ENCODE measurements at regions not wholly inside any gene's neighbourhood (a gene's known extent, or its start where the extent isn't known, plus 50 kb on each side); places are given as distances from the start of the nearest gene placed in this dataset.

DNA sequence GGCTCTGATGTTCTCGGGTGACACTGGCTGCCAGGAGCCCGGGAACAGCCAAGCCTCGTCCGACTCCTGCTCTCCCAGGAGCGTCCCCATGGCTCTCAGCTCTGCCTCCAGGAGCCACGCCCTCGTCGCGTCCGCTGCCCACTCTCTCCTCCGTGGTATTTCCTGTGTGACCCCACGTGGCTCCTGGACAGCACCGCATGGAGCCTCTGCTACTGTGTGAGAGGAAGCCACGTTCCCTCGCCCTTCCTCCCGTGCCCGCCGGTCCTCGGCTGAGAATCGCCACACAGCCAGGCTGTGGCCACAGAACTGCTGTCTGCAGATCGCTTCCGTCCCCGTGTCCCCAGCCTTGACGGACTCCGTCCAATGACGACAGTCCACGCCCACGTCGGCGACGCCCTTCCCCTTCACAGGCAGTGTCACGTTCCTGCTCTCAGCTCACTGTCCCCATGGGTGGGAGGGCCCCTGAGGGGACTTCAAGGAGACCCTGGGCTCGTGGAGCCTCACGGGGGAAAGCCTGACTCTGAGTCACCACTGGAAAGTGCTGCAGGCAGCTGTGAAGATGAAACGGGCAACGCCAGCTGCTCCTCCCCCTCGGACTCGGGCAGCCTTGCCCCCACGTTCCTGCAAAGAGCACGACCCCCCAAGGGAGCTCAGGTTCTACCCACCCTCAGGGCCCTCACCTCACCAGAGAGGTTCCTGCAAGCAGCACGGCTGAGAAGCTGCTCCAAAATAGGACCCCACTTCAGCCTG, 458.5 kb downstream of the BRD1 start (continued):
- peak; percentile 76 for TF ChIP-seq GLIS1 (tag by site-specific recombination; IDR thresholded peaks at IDR 0.05)
- peak; percentile 56 for TF ChIP-seq SP7 (tag by site-specific recombination; IDR thresholded peaks at IDR 0.05)
- TF ChIP-seq YY2 (tag by site-specific recombination; IDR thresholded peaks at IDR 0.05), result no peak
- TF ChIP-seq ZNF341 (tag by site-specific recombination; IDR thresholded peaks at IDR 0.05; ENCODE audit: low read depth), result peak; percentile 87
- TF ChIP-seq ZNF623 (tag by site-specific recombination; IDR thresholded peaks at IDR 0.05), result no peak
- TF ChIP-seq, protein P1, sequence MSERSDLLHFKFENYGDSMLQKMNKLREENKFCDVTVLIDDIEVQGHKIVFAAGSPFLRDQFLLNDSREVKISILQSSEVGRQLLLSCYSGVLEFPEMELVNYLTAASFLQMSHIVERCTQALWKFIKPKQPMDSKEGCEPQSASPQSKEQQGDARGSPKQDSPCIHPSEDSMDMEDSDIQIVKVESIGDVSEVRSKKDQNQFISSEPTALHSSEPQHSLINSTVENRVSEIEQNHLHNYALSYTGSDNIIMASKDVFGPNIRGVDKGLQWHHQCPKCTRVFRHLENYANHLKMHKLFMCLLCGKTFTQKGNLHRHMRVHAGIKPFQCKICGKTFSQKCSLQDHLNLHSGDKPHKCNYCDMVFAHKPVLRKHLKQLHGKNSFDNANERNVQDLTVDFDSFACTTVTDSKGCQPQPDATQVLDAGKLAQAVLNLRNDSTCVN (tag by site-specific recombination; optimal IDR thresholded peaks at IDR 0.05), result peak; percentile 50
- TF ChIP-seq, protein P2, sequence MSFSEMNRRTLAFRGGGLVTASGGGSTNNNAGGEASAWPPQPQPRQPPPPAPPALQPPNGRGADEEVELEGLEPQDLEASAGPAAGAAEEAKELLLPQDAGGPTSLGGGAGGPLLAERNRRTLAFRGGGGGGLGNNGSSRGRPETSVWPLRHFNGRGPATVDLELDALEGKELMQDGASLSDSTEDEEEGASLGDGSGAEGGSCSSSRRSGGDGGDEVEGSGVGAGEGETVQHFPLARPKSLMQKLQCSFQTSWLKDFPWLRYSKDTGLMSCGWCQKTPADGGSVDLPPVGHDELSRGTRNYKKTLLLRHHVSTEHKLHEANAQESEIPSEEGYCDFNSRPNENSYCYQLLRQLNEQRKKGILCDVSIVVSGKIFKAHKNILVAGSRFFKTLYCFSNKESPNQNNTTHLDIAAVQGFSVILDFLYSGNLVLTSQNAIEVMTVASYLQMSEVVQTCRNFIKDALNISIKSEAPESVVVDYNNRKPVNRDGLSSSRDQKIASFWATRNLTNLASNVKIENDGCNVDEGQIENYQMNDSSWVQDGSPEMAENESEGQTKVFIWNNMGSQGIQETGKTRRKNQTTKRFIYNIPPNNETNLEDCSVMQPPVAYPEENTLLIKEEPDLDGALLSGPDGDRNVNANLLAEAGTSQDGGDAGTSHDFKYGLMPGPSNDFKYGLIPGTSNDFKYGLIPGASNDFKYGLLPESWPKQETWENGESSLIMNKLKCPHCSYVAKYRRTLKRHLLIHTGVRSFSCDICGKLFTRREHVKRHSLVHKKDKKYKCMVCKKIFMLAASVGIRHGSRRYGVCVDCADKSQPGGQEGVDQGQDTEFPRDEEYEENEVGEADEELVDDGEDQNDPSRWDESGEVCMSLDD (tag by site-specific recombination; IDR thresholded peaks at IDR 0.05), result 0 out of 2 replicates have a peak, but pooled peaks have one; percentile 37
- TF ChIP-seq ZNF701 (tag by site-specific recombination; IDR thresholded peaks at IDR 0.05), result no peak
- TF ChIP-seq ZSCAN18 (tag by site-specific recombination; IDR thresholded peaks at IDR 0.05), result no peak
- TF ChIP-seq, protein P3, sequence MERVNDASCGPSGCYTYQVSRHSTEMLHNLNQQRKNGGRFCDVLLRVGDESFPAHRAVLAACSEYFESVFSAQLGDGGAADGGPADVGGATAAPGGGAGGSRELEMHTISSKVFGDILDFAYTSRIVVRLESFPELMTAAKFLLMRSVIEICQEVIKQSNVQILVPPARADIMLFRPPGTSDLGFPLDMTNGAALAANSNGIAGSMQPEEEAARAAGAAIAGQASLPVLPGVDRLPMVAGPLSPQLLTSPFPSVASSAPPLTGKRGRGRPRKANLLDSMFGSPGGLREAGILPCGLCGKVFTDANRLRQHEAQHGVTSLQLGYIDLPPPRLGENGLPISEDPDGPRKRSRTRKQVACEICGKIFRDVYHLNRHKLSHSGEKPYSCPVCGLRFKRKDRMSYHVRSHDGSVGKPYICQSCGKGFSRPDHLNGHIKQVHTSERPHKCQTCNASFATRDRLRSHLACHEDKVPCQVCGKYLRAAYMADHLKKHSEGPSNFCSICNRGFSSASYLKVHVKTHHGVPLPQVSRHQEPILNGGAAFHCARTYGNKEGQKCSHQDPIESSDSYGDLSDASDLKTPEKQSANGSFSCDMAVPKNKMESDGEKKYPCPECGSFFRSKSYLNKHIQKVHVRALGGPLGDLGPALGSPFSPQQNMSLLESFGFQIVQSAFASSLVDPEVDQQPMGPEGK (tag by site-specific recombination; IDR thresholded peaks at IDR 0.05), result peak; percentile 67; the same call in 1 of the 2 replicates
- no peak for TF ChIP-seq ZBTB7A (tag by site-specific recombination; IDR thresholded peaks at IDR 0.05; ENCODE audit: low read depth)

DNA sequence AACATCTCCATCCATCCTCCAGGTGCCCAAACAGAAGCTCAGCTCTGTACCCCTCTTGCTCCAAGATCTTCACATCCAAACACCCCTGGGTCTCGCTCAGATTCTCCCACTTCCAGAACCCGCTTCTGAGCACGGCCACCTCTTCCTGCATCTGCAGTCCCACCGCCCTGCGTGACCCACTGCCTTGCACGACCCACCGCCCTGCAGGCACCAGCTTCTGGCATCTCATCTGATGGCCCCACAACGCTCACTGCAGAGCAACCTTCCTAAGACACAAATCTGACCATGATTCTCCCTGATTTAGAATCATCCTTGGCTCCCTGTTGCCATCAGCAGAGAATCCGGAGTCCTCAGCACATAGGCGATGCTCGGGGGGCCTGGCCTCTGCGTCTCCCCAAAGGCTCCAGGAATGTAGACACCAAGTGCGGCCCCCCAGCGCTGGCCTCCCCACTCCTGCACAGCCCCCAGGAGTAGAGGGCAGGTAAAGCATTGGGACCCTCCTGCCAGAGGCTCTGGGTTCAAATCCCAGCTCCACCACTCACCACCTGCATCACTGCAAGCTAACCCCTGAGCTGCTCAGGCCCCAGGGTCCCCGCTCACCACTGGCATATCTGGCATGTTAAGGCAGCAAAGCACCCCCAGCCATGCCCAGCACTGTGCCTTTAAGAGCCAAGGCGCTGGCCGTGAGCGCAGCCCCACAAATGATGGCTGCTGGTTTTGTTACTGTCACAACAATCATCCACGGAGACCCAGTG, 459.3 kb downstream of the BRD1 start:
- Histone ChIP-seq H3K27ac (ENCODE audit: extremely low read depth, low read depth, low read length) (no peak overlapping the region), H3K4me3 (ENCODE audit: low read depth, low read length) (peak overlapping the region; percentile 16), H3K4me1 (ENCODE audit: control insufficient read depth, insufficient read depth, low read length) (no peaks in the 10 kb centered on the region), H3K36me3 (ENCODE audit: control insufficient read depth in 2 of 2, insufficient read depth in 1 of 2, low read length in 2 of 2) (no peaks in the 10 kb centered on the region), H3K9me3 (ENCODE audit: control insufficient read depth, insufficient read depth, low read depth, low read length) (no peaks in the 10 kb centered on the region)
- POLR2A ChIA-PET, result no interaction called here
- CTCF ChIA-PET, result no interaction called here
- TF ChIP-seq ZEB2 (tag by site-specific recombination; IDR thresholded peaks at IDR 0.05) (no peak), ZNF621 (tag by site-specific recombination; IDR thresholded peaks at IDR 0.05) (no peak), FEZF1 (tag by site-specific recombination; IDR thresholded peaks at IDR 0.05) (no peak), ZNF24 (tag by site-specific recombination; IDR thresholded peaks at IDR 0.05) (no peak), ZNF549 (tag by site-specific recombination; IDR thresholded peaks at IDR 0.05) (no peak), GLIS1 (tag by site-specific recombination; IDR thresholded peaks at IDR 0.05) (no peak), PRDM6 (tag by site-specific recombination; IDR thresholded peaks at IDR 0.05) (no peak), ZXDB (tag by site-specific recombination; IDR thresholded peaks at IDR 0.05) (no peak), ZNF701 (tag by site-specific recombination; IDR thresholded peaks at IDR 0.05) (no peak), ZNF664 (tag by site-specific recombination; IDR thresholded peaks at IDR 0.05) (no peak), WT1 (tag by site-specific recombination; IDR thresholded peaks at IDR 0.05) (no peak), ZNF670 (tag by site-specific recombination; IDR thresholded peaks at IDR 0.05; ENCODE audit: low read depth) (no peak)
- TF ChIP-seq, protein P2 (tag by site-specific recombination; IDR thresholded peaks at IDR 0.05), result no peak
